H9 (cell line): ENCODE measurements at regions not wholly inside any gene's neighbourhood (a gene's known extent, or its start where the extent isn't known, plus 50 kb on each side); places are given as distances from the start of the nearest gene placed in this dataset.

ENCODE experiments used
- DNase-seq: peaks from one replicate; pipeline ENCODE4 v3.0.0-alpha.2; 2017
- H2AFZ ChIP-seq: one replicate; pipeline ENCODE4 v1.6.1; 2013; ENCODE audit warnings: mild to moderate bottlenecking, low read length, control low read depth, moderate library complexity
- H2AK5ac ChIP-seq: 2 replicates; pipeline ENCODE4 v1.6.1; 2013; ENCODE audit warnings: low read length, control low read depth, mixed read lengths; ENCODE audit not compliant: insufficient read length
- H2BK120ac ChIP-seq: one replicate; pipeline ENCODE4 v1.6.1; 2013; ENCODE audit warnings: low read depth, mild to moderate bottlenecking, low read length, control low read depth, inconsistent platforms; ENCODE audit not compliant: poor library complexity, severe bottlenecking
- H2BK12ac ChIP-seq: 2 replicates; pipeline ENCODE4 v1.6.1; 2013; ENCODE audit warnings: low read length, control low read depth, mixed read lengths, low read depth; ENCODE audit not compliant: insufficient read length
- H2BK15ac ChIP-seq: 2 replicates; pipeline ENCODE4 v1.6.1; 2013; ENCODE audit warnings: low read depth, low read length, control low read depth
- H2BK20ac ChIP-seq: one replicate; pipeline ENCODE4 v1.6.1; 2013; ENCODE audit warnings: low read depth, mild to moderate bottlenecking, low read length, control low read depth, inconsistent platforms; ENCODE audit not compliant: poor library complexity, severe bottlenecking
- H2BK5ac ChIP-seq: 2 replicates; pipeline ENCODE4 v1.6.1; 2013; ENCODE audit warnings: low read length, control low read depth, mixed read lengths; ENCODE audit not compliant: insufficient read length
- H3K14ac ChIP-seq: 2 replicates; pipeline ENCODE4 v1.6.1; 2013; ENCODE audit warnings: low read length, control low read depth; ENCODE audit not compliant: insufficient read depth
- H3K18ac ChIP-seq: 2 replicates; pipeline ENCODE4 v1.6.1; 2013; ENCODE audit warnings: low read depth, mild to moderate bottlenecking, mixed read lengths, low read length, control low read depth; ENCODE audit not compliant: insufficient read length
- H3K23ac ChIP-seq: 2 replicates; pipeline ENCODE4 v1.6.1; 2013; ENCODE audit warnings: low read length, control low read depth, mixed read lengths, low read depth; ENCODE audit not compliant: insufficient read length
- H3K23me2 ChIP-seq: 2 replicates; pipeline ENCODE4 v1.6.1; 2013; ENCODE audit warnings: low read depth, mild to moderate bottlenecking, mixed read lengths, low read length, control low read depth; ENCODE audit not compliant: insufficient read length, poor library complexity, severe bottlenecking
- H3K27ac ChIP-seq: 2 replicates; pipeline ENCODE4 v1.5.1; 2013; ENCODE audit warnings: low read length, control low read depth, mixed read lengths, low read depth; ENCODE audit not compliant: insufficient read length
- H3K27me3 ChIP-seq: 2 replicates; pipeline ENCODE4 v1.6.1; 2013; ENCODE audit warnings: low read length, control low read depth, inconsistent platforms; ENCODE audit not compliant: insufficient read depth
- H3K4ac ChIP-seq: 2 replicates; pipeline ENCODE4 v1.6.1; 2013; ENCODE audit warnings: low read depth, mild to moderate bottlenecking, control low read depth, inconsistent platforms, low read length, moderate library complexity
- H3K4me1 ChIP-seq: 2 replicates; pipeline ENCODE4 v1.6.1; 2013; ENCODE audit warnings: low read length, control low read depth, inconsistent platforms; ENCODE audit not compliant: insufficient read depth
- H3K4me2 ChIP-seq: 2 replicates; pipeline ENCODE4 v1.6.1; 2013; ENCODE audit warnings: low read length, control low read depth, mixed read lengths; ENCODE audit not compliant: insufficient read length, insufficient read depth
- H3K56ac ChIP-seq: 2 replicates; pipeline ENCODE4 v1.6.1; 2013; ENCODE audit warnings: low read depth, mild to moderate bottlenecking, mixed read lengths, low read length, control low read depth; ENCODE audit not compliant: insufficient read length
- H3K79me1 ChIP-seq: 2 replicates; pipeline ENCODE4 v1.6.1; 2013; ENCODE audit warnings: low read depth, mild to moderate bottlenecking, moderate library complexity, low read length, control low read depth, inconsistent platforms; ENCODE audit not compliant: insufficient read depth, poor library complexity, severe bottlenecking
- H3K79me2 ChIP-seq: 2 replicates; pipeline ENCODE4 v1.6.1; 2013; ENCODE audit warnings: low read length, control low read depth, inconsistent platforms; ENCODE audit not compliant: insufficient read depth
- H3K9ac ChIP-seq: 2 replicates; pipeline ENCODE4 v1.6.1; 2013; ENCODE audit warnings: low read length, control low read depth, mixed read lengths; ENCODE audit not compliant: insufficient read length; ENCODE audit errors: extremely low read depth
- H3K9me3 ChIP-seq: one replicate; pipeline ENCODE4 v1.6.1; 2013; ENCODE audit warnings: low read depth, low read length, inconsistent platforms; ENCODE audit not compliant: control insufficient read depth
- H3T11ph ChIP-seq: one replicate; pipeline ENCODE4 v1.6.1; 2013; ENCODE audit warnings: mild to moderate bottlenecking, low read length, control low read depth, inconsistent platforms
- H4K20me1 ChIP-seq: one replicate; pipeline ENCODE4 v1.6.1; 2013; ENCODE audit not compliant: control insufficient read depth, insufficient read length, insufficient read depth
- H4K5ac ChIP-seq: 2 replicates; pipeline ENCODE4 v1.6.1; 2013; ENCODE audit warnings: low read depth, mild to moderate bottlenecking, mixed read lengths, low read length, control low read depth; ENCODE audit not compliant: insufficient read length
- H4K8ac ChIP-seq: replicated peaks from 2 replicates; pipeline ENCODE4 v1.6.1; 2013; ENCODE audit warnings: low read length, control low read depth, mixed read lengths, low read depth; ENCODE audit not compliant: insufficient read length
- H4K91ac ChIP-seq: 2 replicates; pipeline ENCODE4 v1.6.1; 2013; ENCODE audit warnings: low read depth, mild to moderate bottlenecking, moderate library complexity, mixed read lengths, low read length, control low read depth; ENCODE audit not compliant: insufficient read length
- H3K27ac Mint-ChIP-seq, 3 experiments: 2 replicates in 2 of 3; 3 replicates in 1 of 3; pipeline ENCODE4 v1.8.0; 2020 to 2021; ENCODE audit warnings: mixed read lengths in 3 of 3, mild to moderate bottlenecking in 1 of 3, moderate library complexity in 1 of 3
- H3K27me3 Mint-ChIP-seq: 2 replicates; pipeline ENCODE4 v1.8.0; 2021; ENCODE audit warnings: low read depth, mild to moderate bottlenecking, moderate library complexity, mixed read lengths
- H3K36me3 Mint-ChIP-seq, 3 experiments: 2 replicates in 2 of 3; 3 replicates in 1 of 3; pipeline ENCODE4 v1.8.0; 2020 to 2021; ENCODE audit warnings: low read depth in 3 of 3, mixed read lengths in 3 of 3; ENCODE audit not compliant: insufficient read depth in 1 of 3
- H3K4me1 Mint-ChIP-seq, 2 experiments: 2 replicates each; pipeline ENCODE4 v1.8.0; 2020; ENCODE audit warnings: mixed read lengths in 2 of 2
- H3K4me3 Mint-ChIP-seq, 2 experiments: 2 replicates in 1 of 2; 3 replicates in 1 of 2; pipeline ENCODE4 v1.8.0; 2020 to 2021; ENCODE audit warnings: mild to moderate bottlenecking in 2 of 2, mixed read lengths in 2 of 2, moderate library complexity in 1 of 2
- H3K9me3 Mint-ChIP-seq, 2 experiments: 2 replicates in 1 of 2; 3 replicates in 1 of 2; pipeline ENCODE4 v1.8.0; 2020; ENCODE audit warnings: mild to moderate bottlenecking in 2 of 2, mixed read lengths in 2 of 2, moderate library complexity in 1 of 2
- CTCF ChIP-seq: fragments of 200-600 bp; sonication (generic); conservative IDR thresholded peaks from 3 replicates; pipeline ENCODE4 v1.8.0; 2021; ENCODE audit warnings: antibody characterized with exemption, mild to moderate bottlenecking
- WGBS: extraction: QIAGEN DNeasy Blood & Tissue Kit; methylation state at CpG from one replicate; pipeline ENCODE4 v1.1.7; 2013; ENCODE audit warnings: missing lambda C conversion rate, low lambda C conversion rate, mixed read lengths; ENCODE audit not compliant: insufficient read length; ENCODE audit errors: extremely low coverage; 5-methylcytosine and 5-hydroxymethylcytosine counted together

- no peak overlapping the region for H3K4me2 ChIP-seq
- no peak overlapping the region for H3K4me3 Mint-ChIP-seq
- H3K27me3 Mint-ChIP-seq = no peaks in the 10 kb centered on the region
- no peak overlapping the region for H2BK20ac ChIP-seq
- peaks cover 7 to 8% (median 7%) of the 10 kb centered on the region in 3 experiments for H3K36me3 Mint-ChIP-seq
- H2BK15ac ChIP-seq = no peak overlapping the region
- peak; percentile 34 for DNase-seq
- no peak overlapping the region for H3K14ac ChIP-seq
- no peaks in the 10 kb centered on the region for H4K20me1 ChIP-seq
- H2BK120ac ChIP-seq = no peak overlapping the region
- no peaks in the 10 kb centered on the region for H3K4me1 ChIP-seq
- no peak overlapping the region for H3K18ac ChIP-seq
- peak overlapping the region in 1 of 3 experiments; percentile 5; a peak in 1 of 7 replicates for H3K27ac Mint-ChIP-seq
- H3K9me3 ChIP-seq = no peaks in the 10 kb centered on the region
- no peak overlapping the region for H2BK5ac ChIP-seq
- H3K4ac ChIP-seq = no peak overlapping the region
- H2BK12ac ChIP-seq = no peak overlapping the region
- H2AK5ac ChIP-seq = no peak overlapping the region
- H4K91ac ChIP-seq = no peak overlapping the region
- peaks cover 3 to 5% of the 10 kb centered on the region in 2 experiments; a peak in 3 of 4 replicates for H3K4me1 Mint-ChIP-seq
- H4K8ac ChIP-seq = no peak overlapping the region
- no peaks in the 10 kb centered on the region for H3K27me3 ChIP-seq
- H3K79me2 ChIP-seq = no peaks in the 10 kb centered on the region
- H2AFZ ChIP-seq = no peak overlapping the region
- no peak overlapping the region for H3K27ac ChIP-seq
- no peak overlapping the region for H3K56ac ChIP-seq
- H3K79me1 ChIP-seq = no peaks in the 10 kb centered on the region
- H3T11ph ChIP-seq = no peak overlapping the region
- no peak overlapping the region for H3K9ac ChIP-seq
- H3K23me2 ChIP-seq = no peaks in the 10 kb centered on the region
- peaks cover 9 to 11% of the 10 kb centered on the region in 2 experiments for H3K9me3 Mint-ChIP-seq
- peak; percentile 35; the same call in 2 of the 3 replicates for TF ChIP-seq CTCF
- H4K5ac ChIP-seq = no peak overlapping the region
- no peak overlapping the region for H3K23ac ChIP-seq
- no CpG with 5 or more reads among the region's 4 CpGs for WGBS
Measured at GRCh38 chr5:25128606-25129005, 483.8 kb upstream of the CDH10 start.
